DMS153 treated with DMSO at 0.1 percent for 48 hours (cell line): ENCODE measurements at regions not wholly inside any gene's neighbourhood (a gene's known extent, or its start where the extent isn't known, plus 50 kb on each side); places are given as distances from the start of the nearest gene placed in this dataset.
A peak's percentile ranks its signal among the peaks of the same experiment; 100 is the strongest.

Source experiments
- DNase-seq: peaks from one replicate; lab custom pipeline; 2025; ENCODE audit not compliant: unreplicated experiment; lab: John Stamatoyannopoulos, UW

GRCh38 chr16:9366048-9366969 is 274.9 kb downstream of the HAPSTR1 start:
- no peak for DNase-seq

DNA sequence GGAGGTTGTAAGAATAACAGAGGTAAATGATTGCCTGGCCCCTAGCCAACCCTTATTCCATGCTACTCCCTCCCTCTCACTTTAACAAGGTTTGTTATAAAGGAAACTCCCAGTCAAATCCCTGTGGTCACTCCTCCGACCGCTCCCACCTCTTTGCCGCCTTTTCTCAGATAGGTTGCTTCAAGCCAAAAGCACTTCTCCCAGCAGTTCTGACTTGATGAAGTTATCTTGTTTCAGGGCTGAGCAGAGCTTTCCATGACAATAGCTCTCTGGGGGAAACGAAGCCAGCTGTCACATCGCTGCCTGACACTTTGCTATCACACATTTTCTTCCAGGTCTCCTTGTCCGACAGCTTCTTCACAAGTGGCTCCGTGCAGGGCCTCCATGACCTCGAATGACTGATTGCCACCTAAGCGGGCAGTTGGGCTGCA is 278.6 kb downstream of the HAPSTR1 start:
- no peak for DNase-seq

GRCh38 chr16:9371713-9372448 is 280.4 kb downstream of the HAPSTR1 start:
- DNase-seq, result no peak

DNA sequence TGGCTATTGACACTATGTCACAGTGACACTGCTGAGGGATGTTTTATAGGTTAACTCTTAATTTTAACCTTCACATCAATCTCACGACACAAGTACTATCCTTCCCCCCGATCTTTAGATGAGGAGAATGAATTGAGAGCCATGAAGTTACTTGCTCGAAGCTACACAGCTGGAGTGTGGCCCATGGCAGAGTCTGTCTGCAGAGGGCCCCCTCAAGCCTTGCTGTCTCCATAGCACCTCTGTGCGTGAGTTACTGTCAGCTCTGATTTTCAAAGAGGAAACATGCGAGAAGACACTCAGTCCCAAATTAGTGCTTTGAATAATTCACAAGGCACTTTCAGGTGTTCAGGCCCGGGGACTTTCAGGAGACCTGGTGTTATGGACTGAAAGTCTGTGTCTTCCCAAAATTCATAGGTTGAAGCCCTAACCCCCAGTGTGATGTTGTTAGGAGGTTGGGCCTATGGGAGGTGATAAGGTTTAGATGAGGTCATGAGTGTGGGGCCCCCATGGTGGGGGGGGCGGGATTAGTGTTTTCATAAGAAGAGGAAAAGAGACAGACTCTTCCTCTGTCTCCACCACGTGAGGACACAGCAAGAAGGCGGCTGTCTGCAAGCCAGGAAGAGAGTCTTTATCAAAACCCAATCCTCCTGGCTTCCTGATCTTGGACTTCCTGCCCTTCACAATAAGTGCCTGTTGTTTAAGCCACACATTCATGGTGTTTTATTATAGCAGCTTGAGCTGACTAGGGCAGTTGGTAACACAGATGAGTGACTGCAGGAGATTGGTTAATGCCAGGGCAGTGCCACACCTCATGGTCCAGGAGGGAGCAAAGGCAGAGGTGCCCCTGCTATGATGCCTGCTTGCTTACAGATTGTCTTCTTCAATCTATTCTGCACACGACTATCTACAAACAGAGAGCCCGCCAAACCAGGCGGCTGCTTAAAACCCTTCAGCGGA is 281.8 kb downstream of the HAPSTR1 start:
- peak; percentile 52 for DNase-seq

GRCh38 chr16:9374061-9374460 is 282.6 kb downstream of the HAPSTR1 start:
- DNase-seq, result no peak

GRCh38 chr16:9378876-9379275 is 287.4 kb downstream of the HAPSTR1 start:
- DNase-seq, result no peak

GRCh38 chr16:9380221-9380620 is 288.8 kb downstream of the HAPSTR1 start:
- no peak for DNase-seq

DNA sequence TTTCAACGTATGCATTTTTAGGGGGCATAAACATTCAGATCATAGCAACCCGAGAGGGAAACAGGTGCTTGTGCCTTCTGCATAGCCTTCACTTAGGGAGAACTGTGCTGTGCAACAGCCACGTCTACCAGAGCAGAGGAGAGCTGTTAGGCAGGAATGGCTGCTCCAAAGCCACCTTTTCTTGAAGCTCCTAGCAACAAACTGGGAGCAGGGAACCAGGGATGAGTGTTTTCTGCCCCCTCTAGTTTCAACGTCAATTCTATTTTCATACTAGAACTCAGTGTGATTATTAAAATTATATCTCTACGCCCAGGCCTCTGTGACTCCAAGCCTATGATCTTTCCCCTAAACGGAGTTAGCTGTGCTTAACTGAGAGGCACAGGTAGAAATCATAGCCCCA is 290.0 kb downstream of the HAPSTR1 start:
- no peak for DNase-seq

DNA sequence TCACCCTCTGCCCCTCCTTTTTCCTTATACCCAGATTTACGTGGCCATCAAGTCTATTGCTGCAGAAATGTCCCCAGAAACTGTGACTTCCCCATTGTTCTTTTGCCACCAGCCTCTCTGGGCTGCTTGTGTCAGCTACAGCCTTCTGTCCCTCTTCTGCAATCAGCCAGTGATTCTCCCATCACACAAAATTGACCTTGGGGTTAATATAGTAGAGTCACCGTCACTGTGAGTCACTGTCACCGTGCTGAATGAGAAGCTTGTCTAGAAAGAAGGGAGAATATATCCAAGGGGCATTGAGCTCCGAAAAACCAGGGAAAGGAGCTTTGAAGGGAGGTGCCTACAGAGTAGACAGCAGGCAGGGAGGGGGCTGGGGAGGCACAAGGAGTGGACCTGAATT is 290.5 kb downstream of the HAPSTR1 start:
- no peak for DNase-seq

DNA sequence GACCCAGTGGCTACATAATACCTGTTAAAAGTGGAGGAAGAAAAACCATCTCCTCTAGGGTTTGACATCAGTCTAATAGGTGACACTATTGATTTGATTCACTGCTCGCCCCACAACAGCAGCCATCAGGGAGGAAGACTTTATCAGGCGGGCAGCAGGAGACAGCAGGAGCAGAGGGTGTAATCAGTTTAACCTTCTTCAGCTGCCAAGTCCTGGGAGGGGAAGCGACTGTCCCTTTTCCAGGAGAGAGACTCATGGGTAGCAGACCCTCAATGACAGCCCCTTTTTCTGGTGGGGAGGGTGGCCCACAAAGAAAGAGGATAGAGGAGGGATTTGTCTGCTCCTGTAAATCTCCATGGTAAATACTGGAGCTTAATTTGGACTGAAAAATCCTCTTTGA is 291.8 kb downstream of the HAPSTR1 start:
- DNase-seq, result no peak

DNA sequence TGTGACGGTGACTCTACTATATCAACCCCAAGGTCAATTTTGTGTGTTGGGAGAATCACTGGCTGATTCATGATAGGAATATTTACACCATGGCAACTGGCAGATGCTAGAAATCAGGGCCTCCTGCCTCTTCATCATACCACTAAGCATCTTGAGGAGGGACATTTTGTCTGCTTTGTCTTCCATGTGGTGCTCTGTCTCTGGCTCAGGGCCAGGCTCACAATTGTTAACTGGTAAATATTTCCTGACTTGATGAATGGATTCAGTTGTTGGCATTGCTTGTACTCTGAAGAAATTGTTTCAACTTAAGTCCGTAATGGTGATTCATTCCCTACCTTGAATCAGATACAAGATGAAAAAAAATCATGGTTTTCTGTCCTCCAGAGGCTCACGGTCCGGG is 292.7 kb downstream of the HAPSTR1 start:
- DNase-seq, result no peak

- DNase-seq, result no peak
Measured at GRCh38 chr16:9389543-9390207, 298.2 kb downstream of the HAPSTR1 start.

DNA sequence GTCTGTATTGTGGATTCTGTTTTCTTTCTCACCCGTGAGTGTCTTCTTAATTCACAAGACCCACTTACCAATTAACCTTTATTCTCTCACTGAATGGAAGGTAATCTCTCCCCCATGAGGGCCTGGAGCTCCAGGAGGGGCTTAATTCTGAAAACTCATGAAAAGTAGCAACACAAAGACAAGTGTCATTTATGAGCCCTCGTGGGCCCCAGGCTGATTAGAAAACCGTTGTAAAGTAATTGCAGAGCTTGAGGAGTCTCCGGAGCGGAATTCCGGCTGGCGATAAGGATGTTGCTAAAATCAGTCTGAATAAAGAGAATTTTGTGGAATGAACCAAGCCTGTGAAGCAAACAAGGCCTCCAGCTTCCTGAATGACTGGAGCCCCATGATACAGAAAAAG is 301.5 kb downstream of the HAPSTR1 start:
- DNase-seq, result no peak

DNA sequence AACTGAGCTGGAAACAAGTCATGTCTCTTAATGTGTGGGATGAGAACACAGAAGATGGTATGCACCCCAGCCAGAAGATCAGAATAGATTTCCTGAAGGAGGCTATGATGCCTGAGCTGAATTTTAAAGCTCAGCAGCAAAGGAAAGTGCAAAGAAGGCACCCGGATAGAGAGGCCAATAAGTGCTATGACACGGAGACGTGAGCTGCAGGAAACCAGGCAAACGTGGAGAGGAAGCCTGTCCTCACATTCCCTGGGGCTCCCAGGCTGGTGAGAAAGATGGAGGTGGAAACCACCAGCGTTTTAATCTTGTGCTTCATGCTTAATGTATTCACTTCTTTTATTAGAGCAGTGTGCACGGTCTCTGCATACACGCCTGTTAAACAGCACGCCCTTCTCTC is 302.1 kb downstream of the HAPSTR1 start:
- DNase-seq, result no peak

- peak; percentile 13 for DNase-seq
Measured at GRCh38 chr16:9395958-9396359, 304.5 kb downstream of the HAPSTR1 start.

- no peak for DNase-seq
Measured at GRCh38 chr16:9399573-9399972, 308.1 kb downstream of the HAPSTR1 start.

GRCh38 chr16:9401173-9401572 is 309.7 kb downstream of the HAPSTR1 start:
- no peak for DNase-seq

DNA sequence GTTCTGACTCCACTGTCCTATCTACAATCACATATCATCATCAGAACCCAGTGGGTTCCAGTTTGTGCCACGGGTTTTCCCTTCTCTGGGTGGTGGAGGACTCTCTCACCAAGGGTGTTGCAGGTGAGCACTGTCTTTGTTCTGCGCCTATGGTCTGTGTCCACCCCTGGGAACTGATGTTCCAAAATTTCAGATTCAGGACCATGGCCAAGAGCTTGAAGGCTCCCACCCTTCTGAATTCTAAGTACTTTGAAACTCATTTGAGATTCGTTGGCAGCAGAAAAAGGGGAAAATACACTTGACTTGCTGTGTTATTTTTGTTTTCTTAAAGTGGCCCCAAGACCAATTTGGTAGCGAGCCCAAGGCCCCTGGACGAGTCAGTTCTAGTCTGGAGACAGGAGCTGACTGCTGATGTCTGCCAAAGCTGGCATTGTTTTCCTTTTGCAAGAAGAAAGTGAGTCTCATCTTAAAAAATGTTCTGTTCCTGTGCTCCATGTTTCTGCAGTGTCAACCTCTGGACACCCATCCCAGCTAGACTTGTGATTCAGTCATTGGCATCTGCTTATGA is 310.9 kb downstream of the HAPSTR1 start:
- DNase-seq, result no peak

- no peak for DNase-seq
Measured at GRCh38 chr16:9404811-9405210, 313.4 kb downstream of the HAPSTR1 start.

- DNase-seq, result no peak
Measured at GRCh38 chr16:9406038-9406712, 314.7 kb downstream of the HAPSTR1 start.
